ENCODE measurements at regions not wholly inside any gene's neighbourhood (a gene's known extent, or its start where the extent isn't known, plus 50 kb on each side); places are given as distances from the start of the nearest gene placed in this dataset.

DNA sequence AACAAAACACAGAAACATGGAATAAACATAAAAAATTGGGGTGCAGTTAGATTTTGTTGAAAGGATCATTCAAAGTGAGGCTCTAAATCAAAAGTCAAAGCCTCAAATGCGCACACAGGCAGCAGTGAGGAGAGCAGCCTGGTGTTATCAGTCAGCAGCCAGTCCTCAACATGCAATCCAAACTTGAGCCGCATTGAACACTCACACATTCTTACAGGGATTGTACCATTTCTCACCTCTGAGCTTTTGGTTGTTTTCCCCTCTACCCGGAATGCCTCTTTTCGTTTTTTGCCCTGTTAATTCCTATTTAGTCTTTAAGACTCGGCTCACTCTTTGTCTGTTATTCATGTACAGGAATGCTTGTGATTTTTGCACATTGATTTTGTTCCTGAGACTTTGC is 81.1 kb upstream of the PUM3 start:
- no peak overlapping the region for H3K18ac ChIP-seq (ENCODE audit: low read depth in 1 of 2, low read length in 2 of 2)
- no peak overlapping the region for H4K8ac ChIP-seq (ENCODE audit: low read length)
- 91% methylated on average over 5 of the region's 5 CpGs for WGBS
- DNase-seq = no peak
- H2BK5ac ChIP-seq (ENCODE audit: low read depth, low read length, poor library complexity, severe bottlenecking) = no peak overlapping the region
- H3K27ac ChIP-seq (ENCODE audit: low read length, poor library complexity, severe bottlenecking) = no peak overlapping the region
- H2AK5ac ChIP-seq (ENCODE audit: low read length, severe bottlenecking) = no peak overlapping the region
- H3K4ac ChIP-seq (ENCODE audit: low read depth in 1 of 2, low read length in 2 of 2) = no peak overlapping the region
- H2BK120ac ChIP-seq (ENCODE audit: low read depth, low read length) = no peak overlapping the region
- H2BK15ac ChIP-seq (ENCODE audit: low read depth, poor library complexity, severe bottlenecking) = no peak overlapping the region
- H3K23ac ChIP-seq (ENCODE audit: low read length in 2 of 2) = no peak overlapping the region
- no peak overlapping the region for H3K4me2 ChIP-seq (ENCODE audit: low read length, poor library complexity, severe bottlenecking)
- no peaks in the 10 kb centered on the region for H3K4me1 ChIP-seq (ENCODE audit: control insufficient read depth, insufficient read depth, low read depth, low read length)
- H3K9ac ChIP-seq (ENCODE audit: low read length) = no peak overlapping the region
- no peaks in the 10 kb centered on the region for H3K36me3 ChIP-seq (ENCODE audit: control insufficient read depth in 1 of 2, insufficient read depth in 2 of 2, low read depth in 1 of 2, low read length in 2 of 2)
- H4K91ac ChIP-seq (ENCODE audit: low read length) = no peak overlapping the region
- no peak overlapping the region for H2AFZ ChIP-seq (ENCODE audit: low read depth, low read length)
- no peaks in the 10 kb centered on the region for H3K9me3 ChIP-seq (ENCODE audit: control insufficient read depth, low read length)
- no peak overlapping the region for H2BK12ac ChIP-seq (ENCODE audit: low read length in 2 of 2)
- no peak overlapping the region for H3K14ac ChIP-seq (ENCODE audit: low read length in 2 of 2)
- H3K79me1 ChIP-seq (replicated peaks; ENCODE audit: low read length, poor library complexity, severe bottlenecking) = no peaks in the 10 kb centered on the region
- H3K27me3 ChIP-seq (ENCODE audit: control insufficient read depth in 1 of 2, insufficient read depth in 1 of 2, low read length in 2 of 2) = peaks cover 4 to 20% of the 10 kb centered on the region in 2 experiments
- no peak overlapping the region for H3K4me3 ChIP-seq (ENCODE audit: insufficient read depth in 1 of 2, low read depth in 1 of 2, low read length in 2 of 2)

DNA sequence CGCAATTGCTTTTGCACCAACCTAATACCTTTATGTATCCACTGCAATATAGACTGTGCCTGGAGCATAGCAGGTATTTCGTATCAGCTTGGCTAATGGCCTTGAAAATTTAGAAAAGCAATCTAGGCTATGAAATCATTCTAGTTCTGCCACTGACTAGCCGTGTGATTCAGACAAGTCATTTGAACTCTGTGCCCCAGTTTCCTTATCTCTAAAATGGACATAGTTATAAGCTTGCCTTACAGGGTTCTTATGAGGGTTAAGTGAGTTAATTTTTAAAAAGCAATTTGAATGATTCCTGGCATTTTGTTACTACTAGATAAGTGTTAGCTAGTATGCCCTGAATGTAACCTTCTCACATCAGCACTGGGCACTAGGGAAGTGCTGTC is 80.5 kb upstream of the PUM3 start:
- Histone ChIP-seq H3K27me3 (ENCODE audit: control insufficient read depth in 1 of 2, insufficient read depth in 1 of 2, low read length in 2 of 2) (peaks cover 4 to 18% of the 10 kb centered on the region in 2 experiments), H3K23ac (ENCODE audit: low read length in 2 of 2) (no peak overlapping the region), H2BK15ac (ENCODE audit: low read depth, poor library complexity, severe bottlenecking) (no peak overlapping the region), H2AFZ (ENCODE audit: low read depth, low read length) (no peak overlapping the region), H3K9me3 (ENCODE audit: control insufficient read depth, low read length) (no peaks in the 10 kb centered on the region), H3K4ac (ENCODE audit: low read depth in 1 of 2, low read length in 2 of 2) (no peak overlapping the region), H3K18ac (ENCODE audit: low read depth in 1 of 2, low read length in 2 of 2) (no peak overlapping the region), H3K27ac (ENCODE audit: low read length, poor library complexity, severe bottlenecking) (no peak overlapping the region), H3K79me1 (replicated peaks; ENCODE audit: low read length, poor library complexity, severe bottlenecking) (no peaks in the 10 kb centered on the region), H3K14ac (ENCODE audit: low read length in 2 of 2) (no peak overlapping the region), H4K8ac (ENCODE audit: low read length) (no peak overlapping the region), H2BK5ac (ENCODE audit: low read depth, low read length, poor library complexity, severe bottlenecking) (no peak overlapping the region), H2BK12ac (ENCODE audit: low read length in 2 of 2) (no peak overlapping the region), H3K36me3 (ENCODE audit: control insufficient read depth in 1 of 2, insufficient read depth in 2 of 2, low read depth in 1 of 2, low read length in 2 of 2) (no peaks in the 10 kb centered on the region), H2AK5ac (ENCODE audit: low read length, severe bottlenecking) (no peak overlapping the region), H3K4me1 (ENCODE audit: control insufficient read depth, insufficient read depth, low read depth, low read length) (no peaks in the 10 kb centered on the region), H3K4me2 (ENCODE audit: low read length, poor library complexity, severe bottlenecking) (no peak overlapping the region), H2BK120ac (ENCODE audit: low read depth, low read length) (no peak overlapping the region), H3K4me3 (ENCODE audit: insufficient read depth in 1 of 2, low read depth in 1 of 2, low read length in 2 of 2) (no peak overlapping the region), H3K9ac (ENCODE audit: low read length) (no peak overlapping the region), H4K91ac (ENCODE audit: low read length) (no peak overlapping the region)
- 87% methylated on average over 3 of the region's 3 CpGs for WGBS
- DNase-seq = no peak

DNA sequence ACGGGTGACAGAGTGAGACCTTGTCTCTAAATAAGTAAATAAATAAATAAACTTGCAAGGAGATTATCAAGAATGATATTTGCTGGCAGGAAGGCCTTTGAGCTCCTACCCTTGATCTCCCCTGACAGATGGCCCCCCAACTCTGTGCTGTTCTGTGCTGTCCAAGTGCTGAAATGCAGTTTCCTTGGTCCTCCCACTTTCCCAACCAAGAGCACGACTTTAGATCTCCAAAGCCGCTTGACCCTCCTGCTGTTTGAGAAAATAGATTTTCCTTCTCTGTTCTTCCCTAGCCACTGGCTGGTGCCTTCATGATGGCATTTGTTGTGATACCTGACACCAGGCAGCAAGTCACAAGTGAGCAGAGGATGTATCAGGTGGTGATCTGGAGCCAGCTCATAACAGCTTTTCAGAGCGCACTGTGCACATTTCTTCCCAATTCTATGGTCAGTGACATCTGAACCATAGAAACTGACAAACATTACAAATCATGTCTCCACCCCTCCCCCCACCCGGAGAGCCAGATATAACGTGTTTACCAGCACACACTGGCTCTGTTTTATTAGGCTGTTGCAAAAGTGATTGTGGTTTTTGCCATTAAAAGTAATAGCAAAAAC is 80.0 kb upstream of the PUM3 start:
- Histone ChIP-seq H3K4ac (ENCODE audit: low read depth in 1 of 2, low read length in 2 of 2) (no peak overlapping the region), H4K8ac (ENCODE audit: low read length) (no peak overlapping the region), H3K9me3 (ENCODE audit: control insufficient read depth, low read length) (no peaks in the 10 kb centered on the region), H2BK15ac (ENCODE audit: low read depth, poor library complexity, severe bottlenecking) (no peak overlapping the region), H4K91ac (ENCODE audit: low read length) (no peak overlapping the region), H2BK5ac (ENCODE audit: low read depth, low read length, poor library complexity, severe bottlenecking) (no peak overlapping the region), H3K4me3 (ENCODE audit: insufficient read depth in 1 of 2, low read depth in 1 of 2, low read length in 2 of 2) (no peak overlapping the region), H2BK120ac (ENCODE audit: low read depth, low read length) (no peak overlapping the region), H3K36me3 (ENCODE audit: control insufficient read depth in 1 of 2, insufficient read depth in 2 of 2, low read depth in 1 of 2, low read length in 2 of 2) (no peaks in the 10 kb centered on the region), H3K79me1 (replicated peaks; ENCODE audit: low read length, poor library complexity, severe bottlenecking) (no peaks in the 10 kb centered on the region), H2AK5ac (ENCODE audit: low read length, severe bottlenecking) (no peak overlapping the region), H3K9ac (ENCODE audit: low read length) (no peak overlapping the region), H3K4me2 (ENCODE audit: low read length, poor library complexity, severe bottlenecking) (no peak overlapping the region), H2BK12ac (ENCODE audit: low read length in 2 of 2) (no peak overlapping the region), H2AFZ (ENCODE audit: low read depth, low read length) (no peak overlapping the region), H3K27me3 (ENCODE audit: control insufficient read depth in 1 of 2, insufficient read depth in 1 of 2, low read length in 2 of 2) (peaks cover 4 to 13% of the 10 kb centered on the region in 2 experiments), H3K27ac (ENCODE audit: low read length, poor library complexity, severe bottlenecking) (no peak overlapping the region), H3K14ac (ENCODE audit: low read length in 2 of 2) (no peak overlapping the region), H3K18ac (ENCODE audit: low read depth in 1 of 2, low read length in 2 of 2) (no peak overlapping the region), H3K23ac (ENCODE audit: low read length in 2 of 2) (no peak overlapping the region), H3K4me1 (ENCODE audit: control insufficient read depth, insufficient read depth, low read depth, low read length) (no peaks in the 10 kb centered on the region)
- DNase-seq = no peak
- WGBS = 17% methylated on average over 1 of the region's 6 CpGs

DNA sequence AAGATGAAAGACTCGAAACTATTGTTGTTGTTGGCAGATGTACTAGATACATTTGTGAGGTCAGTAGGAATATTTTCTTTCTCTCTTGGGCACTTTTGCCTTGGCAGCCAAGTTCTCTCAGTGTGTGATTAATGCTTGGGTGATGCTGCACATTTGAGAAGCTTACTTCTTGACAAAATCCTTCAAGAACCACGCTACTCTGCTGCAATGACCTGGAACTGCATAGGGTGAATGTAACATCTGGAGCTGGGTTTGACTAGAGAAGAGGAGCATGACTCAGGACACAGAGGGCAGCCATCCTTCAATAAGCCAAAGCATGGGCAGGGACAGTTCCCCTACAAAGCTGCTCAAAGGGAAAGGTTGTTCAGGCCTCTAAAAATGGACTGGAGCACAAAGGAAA is 75.5 kb upstream of the PUM3 start:
- Histone ChIP-seq H3K79me1 (replicated peaks; ENCODE audit: low read length, poor library complexity, severe bottlenecking) (no peaks in the 10 kb centered on the region), H3K4me3 (ENCODE audit: insufficient read depth in 1 of 2, low read depth in 1 of 2, low read length in 2 of 2) (no peak overlapping the region)
- WGBS = 52% methylated on average over 2 of the region's 2 CpGs

More for the DNA sequence above, 75.5 kb upstream of the PUM3 start:
- H3K9ac ChIP-seq (ENCODE audit: low read length) = peak overlapping the region; percentile 3
- H4K8ac ChIP-seq (ENCODE audit: low read length) = no peak overlapping the region
- DNase-seq = peak; percentile 0
- no peak overlapping the region for H3K14ac ChIP-seq (ENCODE audit: low read length in 2 of 2)
- H2BK120ac ChIP-seq (ENCODE audit: low read depth, low read length) = no peak overlapping the region
- no peak overlapping the region for H2BK15ac ChIP-seq (ENCODE audit: low read depth, poor library complexity, severe bottlenecking)
- H4K91ac ChIP-seq (ENCODE audit: low read length) = no peak overlapping the region
- no peaks in the 10 kb centered on the region for H3K36me3 ChIP-seq (ENCODE audit: control insufficient read depth in 1 of 2, insufficient read depth in 2 of 2, low read depth in 1 of 2, low read length in 2 of 2)
- no peak overlapping the region for H2BK5ac ChIP-seq (ENCODE audit: low read depth, low read length, poor library complexity, severe bottlenecking)
- no peaks in the 10 kb centered on the region for H3K4me1 ChIP-seq (ENCODE audit: control insufficient read depth, insufficient read depth, low read depth, low read length)
- no peak overlapping the region for H3K4ac ChIP-seq (ENCODE audit: low read depth in 1 of 2, low read length in 2 of 2)
- no peak overlapping the region for H2AFZ ChIP-seq (ENCODE audit: low read depth, low read length)
- no peak overlapping the region for H2BK12ac ChIP-seq (ENCODE audit: low read length in 2 of 2)
- H3K27ac ChIP-seq (ENCODE audit: low read length, poor library complexity, severe bottlenecking) = no peak overlapping the region
- H3K4me2 ChIP-seq (ENCODE audit: low read length, poor library complexity, severe bottlenecking) = no peak overlapping the region
- H3K23ac ChIP-seq (ENCODE audit: low read length in 2 of 2) = no peak overlapping the region
- no peak overlapping the region for H3K18ac ChIP-seq (ENCODE audit: low read depth in 1 of 2, low read length in 2 of 2)
- H2AK5ac ChIP-seq (ENCODE audit: low read length, severe bottlenecking) = no peak overlapping the region
- peaks cover 3 to 4% of the 10 kb centered on the region in 2 experiments for H3K27me3 ChIP-seq (ENCODE audit: control insufficient read depth in 1 of 2, insufficient read depth in 1 of 2, low read length in 2 of 2)
- H3K9me3 ChIP-seq (ENCODE audit: control insufficient read depth, low read length) = no peaks in the 10 kb centered on the region
